ENCODE measurements at regions not wholly inside any gene's neighbourhood (a gene's known extent, or its start where the extent isn't known, plus 50 kb on each side); places are given as distances from the start of the nearest gene placed in this dataset.

DNA sequence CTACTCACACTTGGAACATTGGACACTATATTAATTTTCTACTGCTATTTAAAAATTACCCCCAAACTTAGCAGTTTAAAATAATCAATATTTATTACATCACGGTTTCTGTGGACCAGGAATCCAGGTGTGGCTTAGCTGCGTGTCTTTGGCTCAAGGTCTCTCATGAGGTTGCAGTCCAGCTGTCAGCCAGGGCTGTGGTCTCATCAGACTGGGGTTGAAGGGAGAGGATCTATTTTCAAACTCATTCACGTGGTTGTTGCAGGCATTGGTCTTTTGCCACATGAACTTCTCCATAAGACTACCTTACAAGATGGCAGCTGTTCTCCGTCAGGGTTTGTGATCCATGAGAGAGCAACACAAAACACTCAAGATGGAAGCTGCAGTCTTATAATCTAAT, 343.0 kb downstream of the BCAT1 start:
- H3K79me1 ChIP-seq (ENCODE audit: low read depth, low read length), result no peaks in the 10 kb centered on the region
- no peak overlapping the region for H3K4ac ChIP-seq (ENCODE audit: low read length)
- H4K91ac ChIP-seq (ENCODE audit: low read depth, low read length, poor library complexity), result no peak overlapping the region
- H4K8ac ChIP-seq (ENCODE audit: low read depth, low read length), result no peak overlapping the region
- DNase-seq (ENCODE audit: low spot score), result no peak
- H2BK12ac ChIP-seq (ENCODE audit: low read length), result no peak overlapping the region
- peaks cover 0 to 14% of the 10 kb centered on the region in 2 donors for H3K9me3 ChIP-seq (replicated peaks in 1 of 2; ENCODE audit: control insufficient read depth in 2 of 2, insufficient read depth in 1 of 2, low read depth in 1 of 2, low read length in 2 of 2)
- H3K23ac ChIP-seq (ENCODE audit: low read depth, low read length, poor library complexity), result no peak overlapping the region
- no peaks in the 10 kb centered on the region for H3K27me3 ChIP-seq (ENCODE audit: control insufficient read depth in 3 of 3, insufficient read depth in 3 of 3, low read depth in 1 of 3, low read length in 3 of 3)
- no peak overlapping the region for H2BK120ac ChIP-seq (ENCODE audit: low read depth, low read length)
- no peaks in the 10 kb centered on the region for H3K4me1 ChIP-seq (ENCODE audit: control insufficient read depth in 2 of 2, insufficient read depth in 1 of 2, low read depth in 1 of 2, low read length in 2 of 2)
- no peak overlapping the region for H3K9ac ChIP-seq (ENCODE audit: low read depth, low read length, poor library complexity)
- no peak overlapping the region for H3K4me2 ChIP-seq (ENCODE audit: insufficient read depth, low read length, poor library complexity, severe bottlenecking)
- no peaks in the 10 kb centered on the region for H3K36me3 ChIP-seq (replicated peaks in 1 of 2; ENCODE audit: control insufficient read depth in 2 of 2, insufficient read depth in 2 of 2, low read length in 2 of 2)
- no peak overlapping the region for H2AK5ac ChIP-seq (ENCODE audit: low read depth, low read length)
- H2BK15ac ChIP-seq (ENCODE audit: low read length), result no peak overlapping the region
- no CpG with 5 or more reads among the region's 4 CpGs for WGBS, 2 donors (ENCODE audit: extremely low coverage in 2 of 2, insufficient read length in 2 of 2, insufficient replicate concordance in 1 of 2)
- no peak overlapping the region for H2BK5ac ChIP-seq (ENCODE audit: low read length)
- H3K4me3 ChIP-seq (ENCODE audit: low read length in 2 of 2), result no peak overlapping the region
- H3K14ac ChIP-seq (ENCODE audit: low read length), result no peak overlapping the region
- no peak overlapping the region for H2AFZ ChIP-seq (ENCODE audit: low read length)
- no peak overlapping the region for H3K18ac ChIP-seq (ENCODE audit: low read length)
- no peak overlapping the region for H3K27ac ChIP-seq (replicated peaks; ENCODE audit: low read length)

DNA sequence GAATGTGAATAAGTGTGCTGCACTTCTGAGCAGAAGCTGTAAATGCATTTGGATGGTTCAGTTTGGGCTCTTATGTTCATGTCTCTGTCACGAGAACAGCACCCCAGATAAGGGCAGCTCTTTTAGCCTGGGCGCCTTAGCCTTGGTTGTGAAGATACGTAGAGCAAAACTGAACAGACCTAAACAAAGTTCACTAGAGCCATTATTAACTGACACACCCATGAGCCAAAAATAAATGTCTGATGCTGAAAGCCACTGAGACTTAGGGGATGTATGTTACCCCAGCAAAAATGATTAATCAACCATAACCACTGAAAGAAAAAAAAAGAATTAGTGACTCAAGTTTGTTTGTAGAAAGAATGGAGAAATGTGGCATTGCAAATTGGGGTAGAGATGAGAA, 343.4 kb downstream of the BCAT1 start:
- Histone ChIP-seq H2BK15ac (ENCODE audit: low read length) (no peak overlapping the region), H3K9me3 (replicated peaks in 1 of 2; ENCODE audit: control insufficient read depth in 2 of 2, insufficient read depth in 1 of 2, low read depth in 1 of 2, low read length in 2 of 2) (peaks cover 0 to 14% of the 10 kb centered on the region in 2 donors), H2AK5ac (ENCODE audit: low read depth, low read length) (no peak overlapping the region), H2BK120ac (ENCODE audit: low read depth, low read length) (no peak overlapping the region), H2BK12ac (ENCODE audit: low read length) (no peak overlapping the region), H3K4ac (ENCODE audit: low read length) (no peak overlapping the region), H3K9ac (ENCODE audit: low read depth, low read length, poor library complexity) (no peak overlapping the region), H3K79me1 (ENCODE audit: low read depth, low read length) (no peaks in the 10 kb centered on the region), H3K27ac (replicated peaks; ENCODE audit: low read length) (no peak overlapping the region), H3K14ac (ENCODE audit: low read length) (no peak overlapping the region), H4K91ac (ENCODE audit: low read depth, low read length, poor library complexity) (no peak overlapping the region), H2BK5ac (ENCODE audit: low read length) (no peak overlapping the region), H3K4me1 (ENCODE audit: control insufficient read depth in 2 of 2, insufficient read depth in 1 of 2, low read depth in 1 of 2, low read length in 2 of 2) (no peaks in the 10 kb centered on the region), H2AFZ (ENCODE audit: low read length) (no peak overlapping the region), H3K18ac (ENCODE audit: low read length) (no peak overlapping the region), H3K4me2 (ENCODE audit: insufficient read depth, low read length, poor library complexity, severe bottlenecking) (no peak overlapping the region), H3K27me3 (ENCODE audit: control insufficient read depth in 3 of 3, insufficient read depth in 3 of 3, low read depth in 1 of 3, low read length in 3 of 3) (no peaks in the 10 kb centered on the region), H4K8ac (ENCODE audit: low read depth, low read length) (no peak overlapping the region), H3K36me3 (replicated peaks in 1 of 2; ENCODE audit: control insufficient read depth in 2 of 2, insufficient read depth in 2 of 2, low read length in 2 of 2) (no peaks in the 10 kb centered on the region), H3K4me3 (ENCODE audit: low read length in 2 of 2) (no peak overlapping the region), H3K23ac (ENCODE audit: low read depth, low read length, poor library complexity) (no peak overlapping the region)
- DNase-seq (ENCODE audit: low spot score), result no peak
- no CpG with 5 or more reads among the region's 3 CpGs for WGBS, 2 donors (ENCODE audit: extremely low coverage in 2 of 2, insufficient read length in 2 of 2, insufficient replicate concordance in 1 of 2)

DNA sequence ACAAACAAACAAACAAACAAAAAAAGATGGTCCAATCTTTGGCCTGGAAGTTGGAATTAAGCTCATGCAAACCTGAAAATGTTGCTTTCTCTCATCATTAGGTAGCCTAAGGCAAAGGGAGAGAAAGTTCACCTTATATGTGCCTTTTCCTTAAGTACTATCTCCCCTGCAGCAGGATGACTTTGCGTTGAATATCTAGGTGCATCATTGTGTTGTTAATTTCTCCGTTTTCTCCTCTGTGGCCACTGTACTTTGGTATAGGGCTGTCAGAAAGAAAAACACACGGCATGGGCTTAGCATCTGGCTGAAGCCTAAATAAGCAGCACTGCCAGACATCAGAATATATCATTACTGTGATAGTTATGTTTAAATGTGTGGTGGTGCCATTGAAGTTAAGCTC, 345.5 kb downstream of the BCAT1 start:
- H4K91ac ChIP-seq (ENCODE audit: low read depth, low read length, poor library complexity), result no peak overlapping the region
- H2BK120ac ChIP-seq (ENCODE audit: low read depth, low read length), result no peak overlapping the region
- no peak overlapping the region for H2BK15ac ChIP-seq (ENCODE audit: low read length)
- no peaks in the 10 kb centered on the region for H3K27me3 ChIP-seq (ENCODE audit: control insufficient read depth in 3 of 3, insufficient read depth in 3 of 3, low read depth in 1 of 3, low read length in 3 of 3)
- H3K36me3 ChIP-seq (replicated peaks in 1 of 2; ENCODE audit: control insufficient read depth in 2 of 2, insufficient read depth in 2 of 2, low read length in 2 of 2), result no peaks in the 10 kb centered on the region
- H2AK5ac ChIP-seq (ENCODE audit: low read depth, low read length), result no peak overlapping the region
- no peak overlapping the region for H3K27ac ChIP-seq (replicated peaks; ENCODE audit: low read length)
- no peak overlapping the region for H3K9ac ChIP-seq (ENCODE audit: low read depth, low read length, poor library complexity)
- no peak overlapping the region for H3K14ac ChIP-seq (ENCODE audit: low read length)
- H3K4me3 ChIP-seq (ENCODE audit: low read length in 2 of 2), result no peak overlapping the region
- no peak overlapping the region for H2BK12ac ChIP-seq (ENCODE audit: low read length)
- no peak overlapping the region for H2BK5ac ChIP-seq (ENCODE audit: low read length)
- H3K9me3 ChIP-seq (replicated peaks in 1 of 2; ENCODE audit: control insufficient read depth in 2 of 2, insufficient read depth in 1 of 2, low read depth in 1 of 2, low read length in 2 of 2), result peaks cover 0 to 11% of the 10 kb centered on the region in 2 donors
- H4K8ac ChIP-seq (ENCODE audit: low read depth, low read length), result no peak overlapping the region
- no peaks in the 10 kb centered on the region for H3K79me1 ChIP-seq (ENCODE audit: low read depth, low read length)
- no peaks in the 10 kb centered on the region for H3K4me1 ChIP-seq (ENCODE audit: control insufficient read depth in 2 of 2, insufficient read depth in 1 of 2, low read depth in 1 of 2, low read length in 2 of 2)
- H3K18ac ChIP-seq (ENCODE audit: low read length), result no peak overlapping the region
- peak overlapping the region; percentile 53 for H2AFZ ChIP-seq (ENCODE audit: low read length)
- H3K4me2 ChIP-seq (ENCODE audit: insufficient read depth, low read length, poor library complexity, severe bottlenecking), result no peak overlapping the region
- no peak for DNase-seq (ENCODE audit: low spot score)
- no CpG with 5 or more reads among the region's 3 CpGs for WGBS, 2 donors (ENCODE audit: extremely low coverage in 2 of 2, insufficient read length in 2 of 2, insufficient replicate concordance in 1 of 2)
- H3K23ac ChIP-seq (ENCODE audit: low read depth, low read length, poor library complexity), result no peak overlapping the region
- no peak overlapping the region for H3K4ac ChIP-seq (ENCODE audit: low read length)

DNA sequence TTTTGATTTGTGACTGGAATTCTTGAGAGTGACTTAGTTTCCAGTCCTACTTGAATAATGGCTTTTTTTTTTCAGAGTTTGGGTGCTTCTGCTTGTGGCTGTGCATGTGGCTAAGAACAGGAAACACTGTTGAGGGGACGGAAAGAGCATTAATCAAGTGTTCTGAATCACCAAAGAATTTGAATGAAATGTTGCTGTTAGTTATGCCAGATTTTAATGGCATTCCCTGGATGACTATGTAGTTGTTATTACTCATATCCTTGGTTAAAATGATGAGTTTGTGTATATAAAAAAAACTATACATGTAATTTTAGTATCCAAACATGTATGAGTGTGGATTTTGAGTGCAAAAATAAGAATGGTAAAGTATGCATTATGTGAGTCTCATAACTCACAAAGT, 347.9 kb downstream of the BCAT1 start:
- no peak overlapping the region for H3K4ac ChIP-seq (ENCODE audit: low read length)
- H3K14ac ChIP-seq (ENCODE audit: low read length), result no peak overlapping the region
- WGBS, 2 donors (ENCODE audit: extremely low coverage in 2 of 2, insufficient read length in 2 of 2, insufficient replicate concordance in 1 of 2), result no CpG with 5 or more reads among the region's 1 CpG
- no peaks in the 10 kb centered on the region for H3K79me1 ChIP-seq (ENCODE audit: low read depth, low read length)
- no peak overlapping the region for H4K8ac ChIP-seq (ENCODE audit: low read depth, low read length)
- H3K9me3 ChIP-seq (replicated peaks in 1 of 2; ENCODE audit: control insufficient read depth in 2 of 2, insufficient read depth in 1 of 2, low read depth in 1 of 2, low read length in 2 of 2), result no peaks in the 10 kb centered on the region
- no peak overlapping the region for H4K91ac ChIP-seq (ENCODE audit: low read depth, low read length, poor library complexity)
- no peak overlapping the region for H3K27ac ChIP-seq (replicated peaks; ENCODE audit: low read length)
- no peak for DNase-seq (ENCODE audit: low spot score)
- no peaks in the 10 kb centered on the region for H3K27me3 ChIP-seq (ENCODE audit: control insufficient read depth in 3 of 3, insufficient read depth in 3 of 3, low read depth in 1 of 3, low read length in 3 of 3)
- H3K4me1 ChIP-seq (ENCODE audit: control insufficient read depth in 2 of 2, insufficient read depth in 1 of 2, low read depth in 1 of 2, low read length in 2 of 2), result no peaks in the 10 kb centered on the region
- H3K36me3 ChIP-seq (replicated peaks in 1 of 2; ENCODE audit: control insufficient read depth in 2 of 2, insufficient read depth in 2 of 2, low read length in 2 of 2), result no peaks in the 10 kb centered on the region
- H2AFZ ChIP-seq (ENCODE audit: low read length), result peak overlapping the region; percentile 9
- no peak overlapping the region for H3K4me2 ChIP-seq (ENCODE audit: insufficient read depth, low read length, poor library complexity, severe bottlenecking)
- H2BK120ac ChIP-seq (ENCODE audit: low read depth, low read length), result no peak overlapping the region
- no peak overlapping the region for H2BK5ac ChIP-seq (ENCODE audit: low read length)
- H3K18ac ChIP-seq (ENCODE audit: low read length), result no peak overlapping the region
- no peak overlapping the region for H2BK15ac ChIP-seq (ENCODE audit: low read length)
- H2BK12ac ChIP-seq (ENCODE audit: low read length), result no peak overlapping the region
- H3K23ac ChIP-seq (ENCODE audit: low read depth, low read length, poor library complexity), result no peak overlapping the region
- H3K4me3 ChIP-seq (ENCODE audit: low read length in 2 of 2), result no peak overlapping the region
- H2AK5ac ChIP-seq (ENCODE audit: low read depth, low read length), result no peak overlapping the region
- no peak overlapping the region for H3K9ac ChIP-seq (ENCODE audit: low read depth, low read length, poor library complexity)
